ENCODE measurements at regions not wholly inside any gene's neighbourhood (a gene's known extent, or its start where the extent isn't known, plus 50 kb on each side); places are given as distances from the start of the nearest gene placed in this dataset.

DNA sequence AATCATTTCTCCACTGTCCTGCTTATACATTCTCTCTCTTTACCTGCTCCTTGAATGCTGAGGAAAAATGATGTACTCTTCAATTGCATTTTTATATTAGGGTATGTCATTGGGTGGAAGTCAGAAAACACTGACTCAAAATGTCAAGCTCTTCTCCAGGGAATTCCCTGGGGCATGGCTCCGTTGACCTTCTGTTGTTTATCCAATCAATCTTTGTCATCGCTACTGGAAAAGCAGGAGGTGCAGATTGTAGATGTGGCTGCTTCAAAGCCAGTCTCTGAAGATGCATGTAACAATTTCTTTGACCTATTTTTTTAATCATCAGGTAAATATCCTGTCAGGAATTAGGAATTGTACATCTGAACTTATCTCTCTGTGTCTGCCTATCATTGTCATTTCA, 63.9 kb upstream of the TENT5A start:
- H3K9me3 Mint-ChIP-seq, result no peaks in the 10 kb centered on the region
- peaks cover 23% of the 10 kb centered on the region for H3K27me3 Mint-ChIP-seq (ENCODE audit: low read depth)
- ATAC-seq (replicated peaks in 1 of 2), result no peak

DNA sequence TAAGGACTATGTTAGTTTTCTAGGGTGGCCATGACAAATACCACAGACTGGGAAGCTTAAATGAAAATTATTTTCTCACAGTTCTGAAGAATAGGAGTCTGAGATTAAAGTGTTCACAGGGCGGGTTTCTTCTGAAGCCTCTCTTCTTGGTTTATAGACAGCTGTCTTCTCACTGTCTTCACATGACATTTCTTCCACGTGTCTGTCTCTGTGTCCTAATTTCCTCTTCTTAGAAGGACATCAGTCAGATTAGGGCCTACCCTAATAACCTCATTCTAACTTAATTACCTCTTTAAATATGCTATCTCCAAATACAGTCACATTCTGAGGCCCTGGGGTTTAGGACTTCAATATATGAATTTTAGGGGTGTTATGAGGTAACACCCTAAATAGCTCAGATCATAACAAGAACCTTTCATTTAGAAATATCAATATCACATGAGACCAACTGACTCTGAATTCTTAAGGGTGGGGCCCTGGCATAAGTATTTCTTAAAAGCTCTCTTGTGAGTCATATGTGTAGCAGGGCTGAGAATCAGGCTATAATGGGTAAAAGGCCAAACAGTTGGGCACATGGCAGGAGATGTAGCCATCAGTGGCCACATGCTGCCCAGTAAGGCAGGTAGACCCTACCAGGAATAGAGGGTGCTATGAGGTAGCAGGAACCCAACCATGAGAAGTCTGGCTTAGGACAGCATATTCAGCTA, 62.0 kb upstream of the TENT5A start:
- peaks cover 29% of the 10 kb centered on the region for H3K27me3 Mint-ChIP-seq (ENCODE audit: low read depth)
- no peak overlapping the region for H3K27ac Mint-ChIP-seq
- no peaks in the 10 kb centered on the region for H3K36me3 Mint-ChIP-seq (ENCODE audit: insufficient read depth in 2 of 2)

More for the DNA sequence above, 63.9 kb upstream of the TENT5A start:
- Mint-ChIP-seq H3K36me3 (ENCODE audit: insufficient read depth in 2 of 2) (no peaks in the 10 kb centered on the region), H3K27ac (no peak overlapping the region), H3K4me1 (ENCODE audit: low read depth) (peaks cover 10% of the 10 kb centered on the region), H3K4me3 (no peak overlapping the region)
- no peak for DNase-seq

DNA sequence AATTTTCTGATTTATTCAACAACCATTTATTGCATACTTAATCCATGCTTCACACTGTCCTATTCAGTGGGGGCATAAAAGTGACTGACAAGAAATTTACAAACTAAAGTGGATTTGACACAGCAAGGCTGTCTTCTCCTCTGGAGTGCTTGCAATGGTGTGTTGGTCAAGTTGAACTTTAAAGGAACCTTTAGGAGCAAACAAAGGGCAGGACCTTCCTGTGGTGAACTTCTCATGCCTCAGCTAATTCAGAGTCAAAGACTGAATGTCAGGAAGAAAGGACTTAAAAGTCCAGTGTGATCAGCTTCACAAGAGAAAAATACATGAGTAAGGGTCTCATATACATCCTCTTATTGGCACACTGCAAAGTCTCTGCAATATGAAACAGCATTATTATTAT, 60.8 kb upstream of the TENT5A start:
- DNase-seq, result no peak
- Mint-ChIP-seq H3K27me3 (ENCODE audit: low read depth) (peaks cover 24% of the 10 kb centered on the region), H3K4me3 (no peak overlapping the region)

More for the DNA sequence above, 62.0 kb upstream of the TENT5A start:
- ATAC-seq (replicated peaks in 1 of 2) (no peak), DNase-seq (no peak)
- no peaks in the 10 kb centered on the region for H3K9me3 Mint-ChIP-seq
- peaks cover 10% of the 10 kb centered on the region for H3K4me1 Mint-ChIP-seq (ENCODE audit: low read depth)
- H3K4me3 Mint-ChIP-seq, result no peak overlapping the region

GRCh38 chr6:81812401-81812800, 59.9 kb upstream of the TENT5A start:
- H3K27me3 Mint-ChIP-seq (ENCODE audit: low read depth), result peaks cover 24% of the 10 kb centered on the region
- peak overlapping the region in 1 of 2 donors; percentile 16 for H3K4me3 Mint-ChIP-seq
- peaks cover 4% of the 10 kb centered on the region for H3K4me1 Mint-ChIP-seq (ENCODE audit: low read depth)
- no peak for DNase-seq
- no peak overlapping the region for H3K27ac Mint-ChIP-seq
- no peaks in the 10 kb centered on the region for H3K9me3 Mint-ChIP-seq
- no peak for ATAC-seq (replicated peaks in 1 of 2)
- H3K36me3 Mint-ChIP-seq (ENCODE audit: insufficient read depth in 2 of 2), result no peaks in the 10 kb centered on the region

More for the DNA sequence above, 60.8 kb upstream of the TENT5A start:
- peaks cover 4% of the 10 kb centered on the region for H3K4me1 Mint-ChIP-seq (ENCODE audit: low read depth)
- H3K36me3 Mint-ChIP-seq (ENCODE audit: insufficient read depth in 2 of 2), result no peaks in the 10 kb centered on the region
- H3K9me3 Mint-ChIP-seq, result no peaks in the 10 kb centered on the region
- no peak overlapping the region for H3K27ac Mint-ChIP-seq
- ATAC-seq (replicated peaks in 1 of 2), result no peak

- H3K4me3 Mint-ChIP-seq, result no peak overlapping the region
- ATAC-seq (replicated peaks in 1 of 2), result no peak
- DNase-seq, result no peak
- no peak overlapping the region for H3K27ac Mint-ChIP-seq
- H3K9me3 Mint-ChIP-seq, result no peaks in the 10 kb centered on the region
- peaks cover 24% of the 10 kb centered on the region for H3K27me3 Mint-ChIP-seq (ENCODE audit: low read depth)
- H3K36me3 Mint-ChIP-seq (ENCODE audit: insufficient read depth in 2 of 2), result no peaks in the 10 kb centered on the region
- H3K4me1 Mint-ChIP-seq (ENCODE audit: low read depth), result peaks cover 4% of the 10 kb centered on the region
Observed at GRCh38 chr6:81808851-81809570, 56.5 kb upstream of the TENT5A start.

DNA sequence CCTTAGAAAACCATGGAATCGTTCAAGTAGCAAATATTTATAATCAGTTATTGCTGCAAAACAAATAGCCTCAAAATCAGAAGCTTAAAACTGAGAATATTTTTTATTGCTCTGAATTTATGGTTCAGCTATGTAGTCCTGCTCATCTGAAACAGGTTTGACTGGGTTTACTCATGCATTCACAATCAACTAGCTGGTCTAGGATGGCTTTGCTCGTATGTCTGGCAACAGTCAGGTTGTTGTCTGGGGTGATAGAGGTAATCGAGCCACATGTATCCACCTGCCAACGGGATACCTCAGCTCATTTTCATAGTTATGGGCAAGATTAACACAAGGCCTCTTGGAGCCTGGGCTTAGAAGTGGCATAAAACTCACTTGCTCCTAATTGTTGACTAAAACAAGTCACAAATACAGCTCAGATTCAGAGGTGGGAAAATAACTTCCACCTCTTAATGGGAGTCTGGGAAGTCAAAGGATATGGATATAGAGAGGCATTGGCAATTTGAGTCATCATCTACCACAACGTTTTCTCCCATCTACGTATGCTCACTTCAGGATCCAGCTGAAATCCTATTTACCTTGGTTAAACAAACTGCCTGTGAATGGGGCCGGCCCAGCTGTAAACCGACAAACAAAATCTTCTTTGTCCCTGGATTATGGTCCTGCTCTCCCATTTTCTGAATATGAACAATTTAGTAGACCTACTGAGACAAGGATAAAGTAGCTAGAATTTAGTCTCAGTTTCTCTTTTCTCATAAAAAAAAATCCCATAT, 54.5 kb upstream of the TENT5A start:
- DNase-seq, result no peak
- no peaks in the 10 kb centered on the region for H3K4me1 Mint-ChIP-seq (ENCODE audit: low read depth)
- no peak for ATAC-seq (replicated peaks in 1 of 2)
- H3K9me3 Mint-ChIP-seq, result no peaks in the 10 kb centered on the region
- no peak overlapping the region for H3K27ac Mint-ChIP-seq
- H3K4me3 Mint-ChIP-seq, result no peak overlapping the region
- no peaks in the 10 kb centered on the region for H3K36me3 Mint-ChIP-seq (ENCODE audit: insufficient read depth in 2 of 2)
- H3K27me3 Mint-ChIP-seq (ENCODE audit: low read depth), result peaks cover 12% of the 10 kb centered on the region

- ATAC-seq (replicated peaks in 1 of 2) (no peak), DNase-seq (no peak)
- Mint-ChIP-seq H3K27ac (no peak overlapping the region), H3K36me3 (ENCODE audit: insufficient read depth in 2 of 2) (no peaks in the 10 kb centered on the region), H3K4me1 (ENCODE audit: low read depth) (no peaks in the 10 kb centered on the region), H3K27me3 (ENCODE audit: low read depth) (no peaks in the 10 kb centered on the region), H3K9me3 (no peaks in the 10 kb centered on the region), H3K4me3 (no peak overlapping the region)
Observed at GRCh38 chr6:81802356-81802755, 49.9 kb upstream of the TENT5A start.
